ENCODE measurements at regions not wholly inside any gene's neighbourhood (a gene's known extent, or its start where the extent isn't known, plus 50 kb on each side); places are given as distances from the start of the nearest gene placed in this dataset.
"Not testable (repeated sequence)": the region's sequence is repeated elsewhere in the genome, so short reads cannot be mapped to it uniquely, and the experiment has no call there.

DNA sequence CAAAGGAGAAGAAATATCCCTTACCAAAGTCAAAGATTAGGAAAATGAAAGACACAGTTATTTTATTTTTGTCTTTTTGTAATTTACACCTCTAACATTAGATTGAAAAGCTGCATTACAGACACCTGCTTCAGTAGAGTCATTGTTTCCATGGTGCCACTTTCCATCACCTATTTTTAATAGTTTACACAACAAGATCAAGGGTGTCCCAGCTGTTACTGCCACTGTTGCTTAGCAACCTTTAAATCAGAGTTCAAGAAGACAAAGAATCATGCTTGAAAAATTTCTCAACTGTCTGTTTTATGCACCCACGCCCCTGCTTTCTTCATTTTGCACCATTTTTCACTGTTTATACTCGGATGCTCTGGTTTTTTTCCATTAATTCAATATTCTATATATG is 668.2 kb upstream of the GJE1 start:
- DNase-seq (ENCODE audit: low read depth in 4 of 4, low spot score in 3 of 4) = no peak

DNA sequence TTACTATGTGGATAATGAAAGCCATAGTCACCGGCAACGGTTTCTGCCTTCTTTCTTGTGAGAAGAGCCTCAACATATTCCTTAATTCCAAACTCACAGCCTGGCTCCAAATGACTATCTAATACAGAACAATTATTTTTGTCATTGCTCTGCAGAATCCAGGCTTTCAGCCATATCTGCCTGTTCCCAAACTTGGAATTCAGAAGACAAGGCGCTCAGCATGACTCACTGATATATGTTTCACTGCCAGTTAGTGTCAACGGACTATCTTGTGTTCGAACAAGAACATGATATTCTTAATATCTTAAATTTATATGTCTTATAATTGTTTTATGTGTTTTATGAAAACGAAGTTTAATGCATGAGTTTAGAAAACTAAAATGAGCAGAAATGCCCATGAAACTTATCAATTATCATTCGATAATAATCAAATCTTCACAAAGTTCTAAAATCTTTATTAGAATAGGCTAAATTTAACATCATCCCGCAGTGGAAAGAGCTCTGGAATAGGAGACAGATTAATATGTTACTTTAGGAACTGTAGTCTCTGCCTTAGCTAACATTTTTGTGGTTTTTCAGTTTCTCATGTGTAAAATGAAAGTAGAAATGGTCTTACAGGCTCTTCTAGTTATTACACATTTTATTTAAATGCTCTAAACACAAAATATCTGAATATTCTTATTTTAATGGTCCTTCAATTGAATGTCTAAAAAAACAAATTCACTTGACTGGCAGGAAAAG is 669.3 kb upstream of the GJE1 start:
- DNase-seq (ENCODE audit: low read depth in 4 of 4, low spot score in 3 of 4) = no peak

- no peak for DNase-seq (ENCODE audit: low read depth in 4 of 4, low spot score in 3 of 4)
These were observed 671.8 kb upstream of the GJE1 start for GRCh38 chr6:141460743-141461484.

DNA sequence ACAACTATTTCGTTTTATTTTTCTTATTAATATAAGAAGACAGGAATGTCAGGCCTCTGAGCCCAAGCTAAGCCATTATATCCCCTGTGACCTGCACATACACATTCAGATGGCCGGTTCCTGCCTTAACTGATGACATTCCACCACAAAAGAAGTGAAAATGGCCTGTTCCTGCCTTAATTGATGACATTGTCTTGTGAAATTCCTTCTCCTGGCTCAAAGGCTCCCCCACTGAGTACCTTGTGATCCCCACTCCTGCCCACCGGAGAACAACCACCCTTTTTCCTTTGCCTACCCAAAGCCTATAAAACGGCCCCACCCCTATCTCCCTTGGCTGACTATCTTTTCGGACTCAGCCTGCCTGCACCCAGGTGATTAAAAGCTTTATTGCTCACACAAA is 672.5 kb upstream of the GJE1 start:
- not testable (repeated sequence) for DNase-seq (ENCODE audit: low read depth in 4 of 4, low spot score in 3 of 4)

- DNase-seq (ENCODE audit: low read depth in 4 of 4, low spot score in 3 of 4) = not testable (repeated sequence)
These were observed 674.7 kb upstream of the GJE1 start for GRCh38 chr6:141457984-141458383.

- DNase-seq (ENCODE audit: low read depth in 4 of 4, low spot score in 3 of 4) = no peak
These were observed 680.4 kb upstream of the GJE1 start for GRCh38 chr6:141452354-141452686.

GRCh38 chr6:141451511-141452353 is 681.0 kb upstream of the GJE1 start:
- DNase-seq (ENCODE audit: low read depth in 4 of 4, low spot score in 3 of 4) = no peak

DNA sequence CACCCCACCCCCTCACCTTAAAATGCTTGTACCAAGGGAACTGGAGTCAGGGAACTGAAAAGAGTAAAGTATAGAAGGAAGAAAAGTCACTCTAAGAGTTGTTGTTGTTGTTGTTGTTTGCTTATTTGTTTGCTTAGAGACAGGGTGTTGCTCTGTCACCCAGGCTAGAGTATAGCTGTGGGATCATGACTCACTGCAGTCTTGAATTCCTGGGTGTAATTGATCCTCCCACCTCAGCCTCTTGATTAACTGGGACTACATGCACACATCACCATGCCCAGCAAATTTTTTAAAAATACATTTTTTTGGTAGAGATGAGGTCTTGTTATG is 681.6 kb upstream of the GJE1 start:
- DNase-seq (ENCODE audit: low read depth in 4 of 4, low spot score in 3 of 4) = no peak

- no peak for DNase-seq (ENCODE audit: low read depth in 4 of 4, low spot score in 3 of 4)
These were observed 686.6 kb upstream of the GJE1 start for GRCh38 chr6:141445928-141446628.

DNA sequence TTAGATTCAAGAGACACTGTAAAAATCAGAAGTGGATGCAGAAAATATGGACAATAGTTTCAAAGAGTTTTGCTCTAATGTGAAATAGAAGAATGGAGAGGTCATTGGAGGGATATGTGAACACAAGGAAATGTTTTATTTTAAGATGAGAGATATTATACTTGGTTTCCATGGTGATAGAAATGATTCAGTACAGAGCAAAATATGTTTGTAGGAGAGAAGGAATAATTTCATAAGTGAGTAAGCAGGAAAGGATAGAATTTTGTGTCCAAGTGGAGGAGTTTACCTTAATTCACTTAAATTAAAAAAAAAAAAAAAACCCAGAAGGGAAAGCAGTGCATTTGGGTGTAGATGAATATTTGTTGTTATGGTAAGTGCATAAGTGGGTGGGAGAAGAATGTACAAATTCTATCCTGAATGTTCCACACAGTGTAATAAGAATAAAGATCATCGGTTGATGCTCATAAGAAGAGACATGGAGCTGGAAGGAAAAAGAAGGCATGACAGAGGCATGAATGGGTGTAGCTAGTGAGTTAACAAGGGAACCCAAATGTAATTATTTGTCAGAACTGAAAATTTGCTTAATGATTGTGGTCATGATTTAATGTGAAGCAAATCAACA is 688.9 kb upstream of the GJE1 start:
- DNase-seq (ENCODE audit: low read depth in 4 of 4, low spot score in 3 of 4) = no peak

DNA sequence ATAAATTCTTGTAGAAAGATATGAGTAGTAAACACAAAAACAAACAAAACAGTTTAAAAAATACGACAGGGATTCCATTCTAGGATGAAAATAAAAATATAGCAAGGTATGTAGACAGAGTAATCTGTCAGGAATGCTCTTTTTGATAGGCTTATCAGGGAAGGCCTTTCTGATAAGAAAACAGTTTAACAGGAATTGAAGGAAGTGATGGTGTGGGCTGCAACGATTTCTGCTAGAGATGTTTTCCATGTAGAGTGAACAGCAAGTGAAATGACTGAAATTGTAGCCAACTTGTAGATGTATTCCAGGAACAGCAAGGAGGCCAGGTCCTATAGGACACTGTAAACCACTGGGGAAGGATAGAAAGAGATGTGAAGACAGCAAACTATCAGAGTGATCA is 689.7 kb upstream of the GJE1 start:
- no peak for DNase-seq (ENCODE audit: low read depth in 4 of 4, low spot score in 3 of 4)

- DNase-seq (ENCODE audit: low read depth in 4 of 4, low spot score in 3 of 4) = no peak
These were observed 693.2 kb upstream of the GJE1 start for GRCh38 chr6:141439513-141439912.

DNA sequence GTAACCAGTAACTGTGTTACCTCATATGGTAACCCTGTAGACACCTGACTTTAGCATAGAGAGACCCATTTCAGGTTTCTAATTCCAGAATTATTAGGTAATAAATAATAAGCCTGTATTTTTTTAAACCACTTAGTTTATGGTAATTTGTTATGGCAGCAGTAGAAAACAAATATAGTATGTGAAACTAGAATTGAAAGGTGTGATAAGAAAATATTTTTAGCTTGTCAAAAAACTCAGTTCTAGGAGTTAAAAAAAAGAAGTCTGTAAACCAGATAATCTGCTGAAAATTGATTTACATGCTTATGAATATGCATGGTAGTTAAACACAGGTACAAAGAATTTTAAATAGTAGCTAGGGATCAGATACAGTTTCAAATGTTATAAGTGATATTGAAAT is 695.0 kb upstream of the GJE1 start:
- no peak for DNase-seq (ENCODE audit: low read depth in 4 of 4, low spot score in 3 of 4)

GRCh38 chr6:141437011-141437410 is 695.7 kb upstream of the GJE1 start:
- no peak for DNase-seq (ENCODE audit: low read depth in 4 of 4, low spot score in 3 of 4)

DNA sequence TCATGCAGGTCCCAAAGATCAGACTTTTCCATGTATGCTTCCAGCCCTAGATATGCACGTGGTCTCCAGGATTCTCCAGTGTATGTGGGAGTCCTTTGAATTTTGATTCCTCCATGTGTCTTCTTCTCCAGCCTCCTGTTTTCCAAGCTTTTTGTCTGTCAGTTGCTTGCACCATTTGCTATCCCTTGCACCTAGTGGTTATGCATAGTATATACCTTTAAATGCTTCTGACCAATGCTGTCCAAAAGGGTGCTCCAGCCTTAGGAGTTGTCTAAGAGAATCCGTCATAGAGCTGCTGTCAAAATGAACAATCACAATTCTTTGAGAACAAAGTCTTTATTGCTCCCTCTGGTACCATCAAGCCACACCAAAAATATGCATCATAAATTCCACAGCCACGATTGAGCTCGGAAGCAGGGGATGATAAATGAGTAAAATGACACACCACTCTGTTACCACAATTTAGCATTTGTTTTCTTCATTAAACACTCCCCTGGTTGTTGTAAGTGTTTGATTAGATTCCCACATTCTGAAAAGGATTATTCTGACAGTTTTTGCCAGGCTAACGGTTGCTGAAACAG is 706.2 kb upstream of the GJE1 start:
- DNase-seq (ENCODE audit: low read depth in 4 of 4, low spot score in 3 of 4) = no peak

DNA sequence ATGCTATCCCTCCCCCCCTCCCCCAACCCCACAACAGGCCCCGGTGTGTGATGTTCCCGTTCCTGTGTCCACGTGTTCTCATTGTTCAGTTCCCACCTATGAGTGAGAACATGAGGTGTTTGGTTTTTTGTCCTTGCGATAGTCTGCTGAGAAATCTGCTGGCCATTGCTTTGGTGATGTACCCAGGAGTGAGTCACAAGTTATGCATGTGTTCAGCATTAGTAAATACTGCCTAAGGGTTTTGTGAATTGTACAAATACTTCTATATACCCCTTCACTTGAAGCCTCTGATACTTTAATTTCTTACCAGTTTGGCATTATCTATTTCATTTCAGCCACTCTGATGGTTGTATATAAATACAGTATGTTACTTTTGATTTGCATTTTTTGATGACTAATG is 711.3 kb upstream of the GJE1 start:
- no peak for DNase-seq (ENCODE audit: low read depth in 4 of 4, low spot score in 3 of 4)

GRCh38 chr6:141418076-141418475 is 714.6 kb upstream of the GJE1 start:
- no peak for DNase-seq (ENCODE audit: low read depth in 4 of 4, low spot score in 3 of 4)

- DNase-seq (ENCODE audit: low read depth in 4 of 4, low spot score in 3 of 4) = no peak
These were observed 716.8 kb upstream of the GJE1 start for GRCh38 chr6:141415896-141416295.

DNA sequence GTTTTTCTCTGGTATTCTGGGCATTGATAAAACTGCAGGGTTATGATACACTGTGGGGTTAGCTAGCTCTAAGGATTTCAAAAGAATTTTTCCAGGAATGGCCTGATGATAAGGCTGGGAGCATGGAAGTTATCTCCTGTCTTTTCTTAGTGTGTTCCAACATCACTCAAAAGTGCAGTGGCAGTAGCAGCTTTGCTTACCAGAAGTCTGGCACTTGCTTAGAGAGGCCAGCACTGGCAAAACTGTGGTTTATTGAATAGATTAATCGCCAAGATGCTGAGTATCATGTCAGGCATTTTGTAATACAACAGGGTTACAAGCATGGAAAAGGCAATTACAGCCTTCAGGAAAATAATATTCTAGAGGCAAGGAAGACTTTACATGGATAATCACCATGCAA is 719.5 kb upstream of the GJE1 start:
- no peak for DNase-seq (ENCODE audit: low read depth in 4 of 4, low spot score in 3 of 4)

DNA sequence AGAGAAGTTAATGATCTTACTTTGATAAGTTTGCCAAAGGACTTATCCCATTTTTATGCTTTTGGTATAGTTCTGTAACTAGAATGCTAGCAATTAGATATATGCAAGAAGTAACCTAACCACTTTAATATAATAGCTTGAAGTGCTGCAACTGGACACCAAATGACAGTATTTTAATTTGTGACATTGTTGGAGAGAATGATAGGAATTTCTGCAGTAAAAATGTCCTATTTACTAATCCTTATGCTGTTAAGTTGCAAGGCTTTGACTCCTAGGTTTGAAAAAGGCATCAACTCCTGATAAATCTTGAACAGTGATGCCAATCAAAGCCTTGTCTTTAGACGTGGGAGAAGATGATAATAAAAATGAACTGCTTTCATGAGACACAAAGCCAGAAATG is 726.0 kb upstream of the GJE1 start:
- no peak for DNase-seq (ENCODE audit: low read depth in 4 of 4, low spot score in 3 of 4)
